Liver (tissue), 8 donors: ENCODE measurements at regions not wholly inside any gene's neighbourhood (a gene's known extent, or its start where the extent isn't known, plus 50 kb on each side); places are given as distances from the start of the nearest gene placed in this dataset.

ENCODE experiments used
- DNase-seq: peaks from one replicate; pipeline ENCODE4 v3.0.0-alpha.2; 2017; ENCODE audit warnings: low spot score
- H3K27ac ChIP-seq, 2 donors: one replicate each; pipeline ENCODE4 v1.7.0; 2013; ENCODE audit warnings: inconsistent platforms in 2 of 2, low read length in 2 of 2, control low read depth in 1 of 2, low read depth in 1 of 2, mild to moderate bottlenecking in 1 of 2
- H3K27me3 ChIP-seq, 4 donors: one replicate each; pipeline versions ENCODE4 v1.6.1 to v1.7.0; 2013; ENCODE audit warnings: low read length in 3 of 4, inconsistent platforms in 1 of 4, mild to moderate bottlenecking in 1 of 4, moderate library complexity in 1 of 4; ENCODE audit not compliant: control insufficient read depth in 4 of 4, insufficient read depth in 4 of 4
- H3K36me3 ChIP-seq, 4 donors: one replicate each; pipeline versions ENCODE4 v1.6.1 to v1.7.0; 2013; ENCODE audit warnings: low read length in 3 of 4, mild to moderate bottlenecking in 3 of 4, low read depth in 1 of 4, moderate library complexity in 1 of 4; ENCODE audit not compliant: control insufficient read depth in 4 of 4, insufficient read depth in 3 of 4
- H3K4me1 ChIP-seq, 4 donors: one replicate each; pipeline versions ENCODE4 v1.6.1 to v1.7.0; 2013; ENCODE audit warnings: low read length in 3 of 4, mild to moderate bottlenecking in 3 of 4, moderate library complexity in 1 of 4; ENCODE audit not compliant: control insufficient read depth in 4 of 4, insufficient read depth in 4 of 4
- H3K4me3 ChIP-seq, 3 donors: one replicate each; pipeline versions ENCODE4 v1.6.1 to v1.7.0; 2013; ENCODE audit warnings: low read length in 3 of 3, control low read depth in 1 of 3, low read depth in 1 of 3, mild to moderate bottlenecking in 1 of 3
- H3K9ac ChIP-seq, 2 donors: one replicate each; pipeline ENCODE4 v1.7.0; 2013; ENCODE audit warnings: low read length in 2 of 2, mild to moderate bottlenecking in 2 of 2, moderate library complexity in 2 of 2, control low read depth in 1 of 2, low read depth in 1 of 2
- H3K9me3 ChIP-seq, 4 donors: one replicate each; pipeline versions ENCODE4 v1.6.1 to v1.7.0; 2013; ENCODE audit warnings: low read length in 3 of 4; ENCODE audit not compliant: control insufficient read depth in 4 of 4
- EGR1 ChIP-seq, 2 donors: IDR thresholded peaks; 2 replicates each; pipeline ENCODE4 v1.6.1; 2016 to 2018; ENCODE audit warnings: antibody characterized with exemption in 2 of 2, low read depth in 2 of 2
- FOXA2 ChIP-seq: IDR thresholded peaks from 2 replicates; pipeline ENCODE4 v1.6.1; 2016; ENCODE audit warnings: antibody characterized with exemption
- GABPA ChIP-seq, 2 donors: IDR thresholded peaks in 1 of 2; conservative IDR thresholded peaks in 1 of 2; 2 replicates each; pipeline ENCODE4 v1.6.1; 2016; ENCODE audit warnings: antibody characterized with exemption in 2 of 2, mild to moderate bottlenecking in 1 of 2, moderate library complexity in 1 of 2
- HNF4A ChIP-seq, 2 donors: conservative IDR thresholded peaks; 2 replicates each; pipeline ENCODE4 v1.6.1; 2016; ENCODE audit warnings: antibody characterized with exemption in 2 of 2, mild to moderate bottlenecking in 2 of 2
- HNF4G ChIP-seq: IDR thresholded peaks from 2 replicates; pipeline ENCODE4 v1.6.1; 2016; ENCODE audit warnings: antibody characterized with exemption
- JUND ChIP-seq, 2 donors: IDR thresholded peaks; 2 replicates each; pipeline ENCODE4 v1.6.1; 2016; ENCODE audit warnings: antibody characterized with exemption in 2 of 2
- NR2F2 ChIP-seq: IDR thresholded peaks from 2 replicates; pipeline ENCODE4 v1.6.1; 2016; ENCODE audit warnings: antibody characterized with exemption
- RXRA ChIP-seq, 2 donors: IDR thresholded peaks; 2 replicates each; pipeline ENCODE4 v1.6.1; 2017 to 2018; ENCODE audit warnings: antibody characterized with exemption in 2 of 2, mild to moderate bottlenecking in 1 of 2
- SP1 ChIP-seq: IDR thresholded peaks from 2 replicates; pipeline ENCODE4 v1.6.1; 2018; ENCODE audit warnings: antibody characterized with exemption, mild to moderate bottlenecking
- TAF1 ChIP-seq: conservative IDR thresholded peaks from 2 replicates; pipeline ENCODE4 v1.6.1; 2016; ENCODE audit warnings: antibody characterized with exemption, mild to moderate bottlenecking
- WGBS: extraction: QIAGEN DNeasy Blood & Tissue Kit; methylation state at CpG from one replicate; pipeline ENCODE4 v1.1.7; 2013; 5-methylcytosine and 5-hydroxymethylcytosine counted together
- TF ChIP-seq, protein P1 (sequence below): IDR thresholded peaks from 2 replicates; pipeline ENCODE4 v1.6.1; 2016; ENCODE audit warnings: antibody characterized with exemption
- TF ChIP-seq, protein P2 (sequence below): IDR thresholded peaks from 2 replicates; pipeline ENCODE4 v1.6.1; 2016; ENCODE audit warnings: antibody characterized with exemption
- TF ChIP-seq, protein P3 (sequence below): IDR thresholded peaks from 2 replicates; pipeline ENCODE4 v1.6.1; 2016; ENCODE audit warnings: antibody characterized with exemption
- TF ChIP-seq, protein P4 (sequence below): IDR thresholded peaks from 2 replicates; pipeline ENCODE4 v1.6.1; 2016; ENCODE audit warnings: antibody characterized with exemption, mild to moderate bottlenecking
- TF ChIP-seq, protein P5 (sequence below): fragments of 150-350 bp; IDR thresholded peaks from 2 replicates; pipeline ENCODE4 v1.5.1; 2017; ENCODE audit warnings: improper control_type of control experiment, low read depth, low read length; ENCODE audit not compliant: missing input control
- donor health status: healthy.
- donor health status: healthy.
- donor health status: healthy.
- donor health status: healthy.
- donor health status: healthy.

DNA sequence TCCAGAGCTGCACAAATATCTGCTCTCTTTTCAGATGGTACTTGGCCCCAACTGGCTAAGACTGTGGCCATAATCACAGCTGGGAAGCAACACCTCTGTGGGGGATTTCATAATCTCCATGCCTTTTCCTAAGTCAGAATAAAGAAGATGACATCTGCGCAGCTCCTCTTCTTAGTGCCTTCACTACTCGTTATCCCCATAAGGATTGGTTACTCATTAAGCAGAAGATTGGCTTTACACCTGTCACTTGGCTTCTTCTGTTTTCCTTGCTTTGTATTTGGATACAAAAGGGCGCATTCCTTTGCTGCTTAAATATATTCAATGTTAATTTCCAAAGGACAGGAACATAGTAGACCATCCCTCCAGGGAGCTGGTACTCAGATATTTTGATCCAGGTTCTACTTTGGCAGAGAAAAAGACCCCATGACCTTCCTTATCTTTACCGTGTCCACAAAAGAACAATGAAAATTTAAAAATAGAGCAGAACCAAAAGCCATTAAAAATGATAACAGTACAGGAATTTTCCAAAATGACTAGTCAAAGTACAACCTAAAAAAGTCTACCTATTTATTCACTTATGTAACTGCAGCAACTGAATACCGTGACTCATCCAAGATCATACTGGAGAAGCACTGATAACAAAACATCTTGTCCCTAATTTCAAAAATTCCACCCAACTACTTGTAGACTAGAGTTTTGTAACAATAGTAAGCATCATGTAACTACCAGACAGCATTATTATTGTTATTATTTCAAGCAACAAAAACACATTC lies 352.3 kb upstream of the TMPO start:
- no peak for TF ChIP-seq NR2F2
- Histone ChIP-seq H3K27ac (no peak overlapping the region), H3K4me1 (no peaks in the 10 kb centered on the region), H3K4me3 (no peak overlapping the region), H3K9ac (no peak overlapping the region), H3K9me3 (no peaks in the 10 kb centered on the region), H3K36me3 (no peaks in the 10 kb centered on the region), H3K27me3 (no peaks in the 10 kb centered on the region)
- DNase-seq: no peak
- WGBS: 37% methylated on average over 5 of the region's 5 CpGs

DNA sequence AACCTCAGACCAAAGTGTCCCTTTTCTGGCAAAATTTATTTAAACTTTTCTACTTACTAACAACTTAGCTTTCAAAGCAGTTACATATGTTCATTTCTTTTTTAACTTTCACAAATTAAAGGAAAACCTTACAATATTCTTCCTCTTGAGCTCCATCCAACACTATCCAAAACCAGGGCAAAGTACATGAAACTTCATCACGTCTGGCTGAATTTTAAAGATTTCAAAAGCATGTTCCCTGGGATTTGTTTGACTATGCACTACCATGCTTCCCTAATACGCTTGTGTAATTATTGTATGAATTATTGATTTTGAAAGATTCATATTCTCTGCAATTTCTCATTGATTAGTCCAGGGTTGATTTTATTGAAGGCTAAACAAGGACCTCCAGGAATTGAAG lies 343.1 kb upstream of the TMPO start:
- no peak overlapping the region for H3K4me3 ChIP-seq
- WGBS: 24% methylated on average over 2 of the region's 2 CpGs
- H3K27me3 ChIP-seq: no peaks in the 10 kb centered on the region
- no peaks in the 10 kb centered on the region for H3K36me3 ChIP-seq
- no peaks in the 10 kb centered on the region for H3K9me3 ChIP-seq
- H3K4me1 ChIP-seq: peaks cover 0 to 5% (median under 1%) of the 10 kb centered on the region in 4 donors
- TF ChIP-seq JUND (IDR thresholded peaks at IDR 0.05) (no peak), HNF4A (conservative IDR thresholded peaks at IDR 0.05) (peak in 1 of 2 donors; percentile 54), EGR1 (IDR thresholded peaks at IDR 0.05; ENCODE audit: low read depth in 2 of 2) (no peak), SP1 (no peak)
- TF ChIP-seq, protein P1, sequence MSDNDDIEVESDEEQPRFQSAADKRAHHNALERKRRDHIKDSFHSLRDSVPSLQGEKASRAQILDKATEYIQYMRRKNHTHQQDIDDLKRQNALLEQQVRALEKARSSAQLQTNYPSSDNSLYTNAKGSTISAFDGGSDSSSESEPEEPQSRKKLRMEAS: no peak
- TF ChIP-seq, protein P2, sequence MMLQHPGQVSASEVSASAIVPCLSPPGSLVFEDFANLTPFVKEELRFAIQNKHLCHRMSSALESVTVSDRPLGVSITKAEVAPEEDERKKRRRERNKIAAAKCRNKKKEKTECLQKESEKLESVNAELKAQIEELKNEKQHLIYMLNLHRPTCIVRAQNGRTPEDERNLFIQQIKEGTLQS: no peak
- H3K9ac ChIP-seq: no peak overlapping the region
- no peak overlapping the region for H3K27ac ChIP-seq
- no peak for DNase-seq

DNA sequence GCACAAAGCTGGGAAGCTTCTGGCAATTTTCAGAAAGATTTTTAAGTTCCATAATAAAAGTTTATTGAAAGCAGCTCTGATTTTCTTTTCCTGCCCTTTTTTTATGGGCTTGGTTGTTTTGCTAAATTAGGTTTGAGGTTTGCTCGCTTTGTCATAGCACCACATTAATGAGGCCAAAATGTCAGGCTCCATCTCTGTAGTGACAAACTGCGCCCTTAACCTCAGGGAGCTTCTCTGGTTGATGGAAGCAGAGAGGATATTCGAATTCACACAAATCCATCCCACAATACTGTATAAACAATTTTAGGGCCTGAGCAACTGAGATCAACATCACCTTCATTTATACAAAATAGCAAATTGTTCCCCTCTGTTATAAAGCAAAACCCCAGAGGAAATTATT lies 342.6 kb upstream of the TMPO start:
- TF ChIP-seq, protein P3, sequence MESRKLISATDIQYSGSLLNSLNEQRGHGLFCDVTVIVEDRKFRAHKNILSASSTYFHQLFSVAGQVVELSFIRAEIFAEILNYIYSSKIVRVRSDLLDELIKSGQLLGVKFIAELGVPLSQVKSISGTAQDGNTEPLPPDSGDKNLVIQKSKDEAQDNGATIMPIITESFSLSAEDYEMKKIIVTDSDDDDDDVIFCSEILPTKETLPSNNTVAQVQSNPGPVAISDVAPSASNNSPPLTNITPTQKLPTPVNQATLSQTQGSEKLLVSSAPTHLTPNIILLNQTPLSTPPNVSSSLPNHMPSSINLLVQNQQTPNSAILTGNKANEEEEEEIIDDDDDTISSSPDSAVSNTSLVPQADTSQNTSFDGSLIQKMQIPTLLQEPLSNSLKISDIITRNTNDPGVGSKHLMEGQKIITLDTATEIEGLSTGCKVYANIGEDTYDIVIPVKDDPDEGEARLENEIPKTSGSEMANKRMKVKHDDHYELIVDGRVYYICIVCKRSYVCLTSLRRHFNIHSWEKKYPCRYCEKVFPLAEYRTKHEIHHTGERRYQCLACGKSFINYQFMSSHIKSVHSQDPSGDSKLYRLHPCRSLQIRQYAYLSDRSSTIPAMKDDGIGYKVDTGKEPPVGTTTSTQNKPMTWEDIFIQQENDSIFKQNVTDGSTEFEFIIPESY: no peak
- TF ChIP-seq, protein P1: no peak
- TF ChIP-seq JUND (IDR thresholded peaks at IDR 0.05) (no peak), TAF1 (no peak), NR2F2 (no peak), HNF4A (conservative IDR thresholded peaks at IDR 0.05) (no peak), EGR1 (IDR thresholded peaks at IDR 0.05; ENCODE audit: low read depth in 2 of 2) (no peak), FOXA2 (no peak), HNF4G (no peak), RXRA (IDR thresholded peaks at IDR 0.05) (no peak), GABPA (IDR thresholded peaks at IDR 0.05 in 1 of 2, conservative IDR thresholded peaks at IDR 0.05 in 1 of 2) (no peak)
- TF ChIP-seq, protein P2: no peak
- TF ChIP-seq, protein P4, sequence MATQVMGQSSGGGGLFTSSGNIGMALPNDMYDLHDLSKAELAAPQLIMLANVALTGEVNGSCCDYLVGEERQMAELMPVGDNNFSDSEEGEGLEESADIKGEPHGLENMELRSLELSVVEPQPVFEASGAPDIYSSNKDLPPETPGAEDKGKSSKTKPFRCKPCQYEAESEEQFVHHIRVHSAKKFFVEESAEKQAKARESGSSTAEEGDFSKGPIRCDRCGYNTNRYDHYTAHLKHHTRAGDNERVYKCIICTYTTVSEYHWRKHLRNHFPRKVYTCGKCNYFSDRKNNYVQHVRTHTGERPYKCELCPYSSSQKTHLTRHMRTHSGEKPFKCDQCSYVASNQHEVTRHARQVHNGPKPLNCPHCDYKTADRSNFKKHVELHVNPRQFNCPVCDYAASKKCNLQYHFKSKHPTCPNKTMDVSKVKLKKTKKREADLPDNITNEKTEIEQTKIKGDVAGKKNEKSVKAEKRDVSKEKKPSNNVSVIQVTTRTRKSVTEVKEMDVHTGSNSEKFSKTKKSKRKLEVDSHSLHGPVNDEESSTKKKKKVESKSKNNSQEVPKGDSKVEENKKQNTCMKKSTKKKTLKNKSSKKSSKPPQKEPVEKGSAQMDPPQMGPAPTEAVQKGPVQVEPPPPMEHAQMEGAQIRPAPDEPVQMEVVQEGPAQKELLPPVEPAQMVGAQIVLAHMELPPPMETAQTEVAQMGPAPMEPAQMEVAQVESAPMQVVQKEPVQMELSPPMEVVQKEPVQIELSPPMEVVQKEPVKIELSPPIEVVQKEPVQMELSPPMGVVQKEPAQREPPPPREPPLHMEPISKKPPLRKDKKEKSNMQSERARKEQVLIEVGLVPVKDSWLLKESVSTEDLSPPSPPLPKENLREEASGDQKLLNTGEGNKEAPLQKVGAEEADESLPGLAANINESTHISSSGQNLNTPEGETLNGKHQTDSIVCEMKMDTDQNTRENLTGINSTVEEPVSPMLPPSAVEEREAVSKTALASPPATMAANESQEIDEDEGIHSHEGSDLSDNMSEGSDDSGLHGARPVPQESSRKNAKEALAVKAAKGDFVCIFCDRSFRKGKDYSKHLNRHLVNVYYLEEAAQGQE: no peak
- TF ChIP-seq, protein P5, sequence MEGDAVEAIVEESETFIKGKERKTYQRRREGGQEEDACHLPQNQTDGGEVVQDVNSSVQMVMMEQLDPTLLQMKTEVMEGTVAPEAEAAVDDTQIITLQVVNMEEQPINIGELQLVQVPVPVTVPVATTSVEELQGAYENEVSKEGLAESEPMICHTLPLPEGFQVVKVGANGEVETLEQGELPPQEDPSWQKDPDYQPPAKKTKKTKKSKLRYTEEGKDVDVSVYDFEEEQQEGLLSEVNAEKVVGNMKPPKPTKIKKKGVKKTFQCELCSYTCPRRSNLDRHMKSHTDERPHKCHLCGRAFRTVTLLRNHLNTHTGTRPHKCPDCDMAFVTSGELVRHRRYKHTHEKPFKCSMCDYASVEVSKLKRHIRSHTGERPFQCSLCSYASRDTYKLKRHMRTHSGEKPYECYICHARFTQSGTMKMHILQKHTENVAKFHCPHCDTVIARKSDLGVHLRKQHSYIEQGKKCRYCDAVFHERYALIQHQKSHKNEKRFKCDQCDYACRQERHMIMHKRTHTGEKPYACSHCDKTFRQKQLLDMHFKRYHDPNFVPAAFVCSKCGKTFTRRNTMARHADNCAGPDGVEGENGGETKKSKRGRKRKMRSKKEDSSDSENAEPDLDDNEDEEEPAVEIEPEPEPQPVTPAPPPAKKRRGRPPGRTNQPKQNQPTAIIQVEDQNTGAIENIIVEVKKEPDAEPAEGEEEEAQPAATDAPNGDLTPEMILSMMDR: no peak
- 80% methylated on average over 3 of the region's 3 CpGs for WGBS
- DNase-seq: no peak
- H3K27me3 ChIP-seq: no peaks in the 10 kb centered on the region
- peaks cover 0 to 5% (median under 1%) of the 10 kb centered on the region in 4 donors for H3K4me1 ChIP-seq
- H3K9me3 ChIP-seq: no peaks in the 10 kb centered on the region
- H3K36me3 ChIP-seq: no peaks in the 10 kb centered on the region
- H3K4me3 ChIP-seq: no peak overlapping the region
- H3K9ac ChIP-seq: no peak overlapping the region
- H3K27ac ChIP-seq: no peak overlapping the region
